GM23338 (cell line): ENCODE measurements at regions not wholly inside any gene's neighbourhood (a gene's known extent, or its start where the extent isn't known, plus 50 kb on each side); places are given as distances from the start of the nearest gene placed in this dataset.

Experiments used
- CREB1 ChIP-seq: fragments of 250-450 bp; sonication (Bioruptor Pico); IDR thresholded peaks from 2 replicates; pipeline ENCODE4 v1.5.0; 2020; ENCODE audit warnings: low read depth, mild to moderate bottlenecking, moderate library complexity
- EZH2 ChIP-seq: fragments of 200-600 bp; sonication (generic); IDR thresholded peaks from one replicate; pipeline ENCODE4 v1.8.0; 2017; ENCODE audit warnings: antibody characterized with exemption, mild to moderate bottlenecking, low read depth; ENCODE audit not compliant: unreplicated experiment
- EZH2phosphoT487 ChIP-seq: fragments of 200-600 bp; sonication (generic); IDR thresholded peaks from one replicate; pipeline ENCODE4 v1.8.1; 2018; ENCODE audit warnings: antibody characterized with exemption; ENCODE audit not compliant: unreplicated experiment
- JUNB ChIP-seq: IDR thresholded peaks from one replicate; pipeline ENCODE4 v1.6.1; 2016; ENCODE audit warnings: antibody characterized with exemption; ENCODE audit not compliant: unreplicated experiment
- POLR2AphosphoS5 ChIP-seq: IDR thresholded peaks from 2 replicates; pipeline ENCODE4 v1.6.1; 2016; ENCODE audit warnings: antibody characterized with exemption, low read depth
- REST ChIP-seq: IDR thresholded peaks from one replicate; pipeline ENCODE4 v1.6.1; 2018; ENCODE audit warnings: antibody characterized with exemption; ENCODE audit not compliant: unreplicated experiment
- ZNF114 ChIP-seq: fragments of 250-450 bp; sonication (Bioruptor Pico); IDR thresholded peaks from 2 replicates; pipeline ENCODE4 v1.5.0; 2020; ENCODE audit warnings: mild to moderate bottlenecking, moderate library complexity
- TF ChIP-seq, protein P1 (sequence below), 2 experiments: fragments of 200-600 bp in 1 of 2; sonication (generic) in 1 of 2; conservative IDR thresholded peaks; 2 replicates each; pipeline versions ENCODE4 v1.5.1 to v1.6.1; 2016 to 2017; ENCODE audit warnings: antibody characterized with exemption in 2 of 2, low read depth in 2 of 2, mild to moderate bottlenecking in 2 of 2, moderate library complexity in 1 of 2
- TF ChIP-seq, protein P2 (sequence below): IDR thresholded peaks from 2 replicates; pipeline ENCODE4 v1.6.1; 2016; ENCODE audit warnings: antibody characterized with exemption

DNA sequence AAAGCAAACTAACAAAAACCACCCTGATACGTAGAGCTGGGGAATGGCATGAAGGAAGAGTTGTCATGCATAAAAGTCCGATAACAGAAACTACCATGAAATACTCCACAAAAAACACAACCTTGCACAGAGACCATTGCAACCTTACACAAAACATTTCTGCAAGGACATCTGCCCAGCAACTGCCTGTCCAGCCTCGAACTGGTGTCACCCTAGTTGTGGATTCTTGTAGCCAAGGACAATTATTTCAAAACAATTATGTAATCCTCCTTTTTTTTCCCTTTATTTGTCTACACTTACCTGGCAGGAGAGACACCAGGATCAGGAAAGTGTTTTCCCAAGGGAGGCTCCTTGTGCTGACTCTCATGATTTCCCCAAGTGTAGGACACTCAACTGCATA lies 232.5 kb upstream of the SYNDIG1 start:
- TF ChIP-seq, protein P1, sequence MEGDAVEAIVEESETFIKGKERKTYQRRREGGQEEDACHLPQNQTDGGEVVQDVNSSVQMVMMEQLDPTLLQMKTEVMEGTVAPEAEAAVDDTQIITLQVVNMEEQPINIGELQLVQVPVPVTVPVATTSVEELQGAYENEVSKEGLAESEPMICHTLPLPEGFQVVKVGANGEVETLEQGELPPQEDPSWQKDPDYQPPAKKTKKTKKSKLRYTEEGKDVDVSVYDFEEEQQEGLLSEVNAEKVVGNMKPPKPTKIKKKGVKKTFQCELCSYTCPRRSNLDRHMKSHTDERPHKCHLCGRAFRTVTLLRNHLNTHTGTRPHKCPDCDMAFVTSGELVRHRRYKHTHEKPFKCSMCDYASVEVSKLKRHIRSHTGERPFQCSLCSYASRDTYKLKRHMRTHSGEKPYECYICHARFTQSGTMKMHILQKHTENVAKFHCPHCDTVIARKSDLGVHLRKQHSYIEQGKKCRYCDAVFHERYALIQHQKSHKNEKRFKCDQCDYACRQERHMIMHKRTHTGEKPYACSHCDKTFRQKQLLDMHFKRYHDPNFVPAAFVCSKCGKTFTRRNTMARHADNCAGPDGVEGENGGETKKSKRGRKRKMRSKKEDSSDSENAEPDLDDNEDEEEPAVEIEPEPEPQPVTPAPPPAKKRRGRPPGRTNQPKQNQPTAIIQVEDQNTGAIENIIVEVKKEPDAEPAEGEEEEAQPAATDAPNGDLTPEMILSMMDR (conservative IDR thresholded peaks at IDR 0.05; ENCODE audit: low read depth in 2 of 2) = no peak
- TF ChIP-seq EZH2 = no peak
- TF ChIP-seq ZNF114 (CRISPR knock-in tag) = no peak
- TF ChIP-seq REST = no peak
- TF ChIP-seq JUNB = no peak
- TF ChIP-seq, protein P2, sequence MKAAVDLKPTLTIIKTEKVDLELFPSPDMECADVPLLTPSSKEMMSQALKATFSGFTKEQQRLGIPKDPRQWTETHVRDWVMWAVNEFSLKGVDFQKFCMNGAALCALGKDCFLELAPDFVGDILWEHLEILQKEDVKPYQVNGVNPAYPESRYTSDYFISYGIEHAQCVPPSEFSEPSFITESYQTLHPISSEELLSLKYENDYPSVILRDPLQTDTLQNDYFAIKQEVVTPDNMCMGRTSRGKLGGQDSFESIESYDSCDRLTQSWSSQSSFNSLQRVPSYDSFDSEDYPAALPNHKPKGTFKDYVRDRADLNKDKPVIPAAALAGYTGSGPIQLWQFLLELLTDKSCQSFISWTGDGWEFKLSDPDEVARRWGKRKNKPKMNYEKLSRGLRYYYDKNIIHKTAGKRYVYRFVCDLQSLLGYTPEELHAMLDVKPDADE = no peak
- TF ChIP-seq POLR2AphosphoS5 = no peak
- no peak for TF ChIP-seq EZH2phosphoT487
- TF ChIP-seq CREB1 (CRISPR knock-in tag) = no peak
